Vagina (tissue), 2 donors: ENCODE measurements at regions not wholly inside any gene's neighbourhood (a gene's known extent, or its start where the extent isn't known, plus 50 kb on each side); places are given as distances from the start of the nearest gene placed in this dataset.

Source experiments
- DNase-seq, 2 donors: peaks; one replicate each; pipeline ENCODE4 v3.0.0-alpha.2; 2017; ENCODE audit errors: extremely low spot score in 2 of 2
- H3K27ac ChIP-seq: fragments of 200-600 bp; sonication (generic); one replicate; pipeline ENCODE4 v1.5.1; 2019
- H3K27me3 ChIP-seq: fragments of 200-600 bp; sonication (generic); one replicate; pipeline ENCODE4 v1.5.1; 2019
- H3K36me3 ChIP-seq, 2 donors: fragments of 200-600 bp; sonication (generic); one replicate each; pipeline ENCODE4 v1.5.1; 2017 to 2019
- H3K4me1 ChIP-seq: fragments of 200-600 bp; sonication (generic); one replicate; pipeline ENCODE4 v1.5.1; 2019
- H3K4me3 ChIP-seq, 2 donors: fragments of 200-600 bp; sonication (generic); 1 replicate in 1 of 2; 2 replicates in 1 of 2; pipeline ENCODE4 v1.5.1; 2016 to 2019
- H3K9me3 ChIP-seq: fragments of 200-600 bp; sonication (generic); one replicate; pipeline ENCODE4 v1.5.1; 2019
- CTCF ChIP-seq, 3 experiments: fragments of 450-650 bp in 2 of 3; fragments of 200-600 bp in 1 of 3; sonication (generic) in 1 of 3; IDR thresholded peaks; one replicate each; pipeline ENCODE4 v1.5.1; 2017 to 2019; ENCODE audit warnings: antibody characterized with exemption in 3 of 3, mild to moderate bottlenecking in 2 of 3, moderate library complexity in 2 of 3
- POLR2A ChIP-seq, 2 donors: fragments of 450-650 bp; IDR thresholded peaks; one replicate each; pipeline ENCODE4 v1.6.1; 2017; ENCODE audit warnings: antibody characterized with exemption in 2 of 2, mild to moderate bottlenecking in 2 of 2, moderate library complexity in 2 of 2
- POLR2AphosphoS5 ChIP-seq, 2 donors: sonication (generic); formaldehyde crosslinking; IDR thresholded peaks; one replicate each; pipeline ENCODE4 v1.9.0; 2017; ENCODE audit warnings: antibody characterized with exemption in 2 of 2, mild to moderate bottlenecking in 2 of 2, low read depth in 1 of 2; ENCODE audit not compliant: insufficient read depth in 1 of 2
- intact Hi-C: fragments of 100-400 bp; cut with DNase I; formaldehyde crosslinking; loops from one replicate; pipeline ENCODE4 v1.15.1; 2023

GRCh38 chr21:35696644-35697043, 363.7 kb downstream of the SETD4 start:
- intact Hi-C loops, result no loop called here
- TF ChIP-seq CTCF (IDR thresholded peaks at IDR 0.05) (no peak), POLR2A (IDR thresholded peaks at IDR 0.05) (no peak), POLR2AphosphoS5 (IDR thresholded peaks at IDR 0.05; ENCODE audit: insufficient read depth in 1 of 2, low read depth in 1 of 2) (no peak)
- no peak overlapping the region for H3K4me3 ChIP-seq
- H3K9me3 ChIP-seq, result no peaks in the 10 kb centered on the region
- no peak for DNase-seq
- H3K27ac ChIP-seq, result no peak overlapping the region
- no peaks in the 10 kb centered on the region for H3K36me3 ChIP-seq
- H3K27me3 ChIP-seq, result no peaks in the 10 kb centered on the region
- H3K4me1 ChIP-seq, result no peaks in the 10 kb centered on the region

- Histone ChIP-seq H3K27me3 (no peaks in the 10 kb centered on the region), H3K9me3 (no peaks in the 10 kb centered on the region), H3K36me3 (no peaks in the 10 kb centered on the region), H3K27ac (no peak overlapping the region), H3K4me3 (no peak overlapping the region), H3K4me1 (no peaks in the 10 kb centered on the region)
- TF ChIP-seq POLR2A (IDR thresholded peaks at IDR 0.05), result no peak
- TF ChIP-seq CTCF (IDR thresholded peaks at IDR 0.05), result no peak
- no peak for TF ChIP-seq POLR2AphosphoS5 (IDR thresholded peaks at IDR 0.05; ENCODE audit: insufficient read depth in 1 of 2, low read depth in 1 of 2)
- no peak for DNase-seq
- intact Hi-C loops, result no loop called here
These were observed 368.0 kb downstream of the SETD4 start for GRCh38 chr21:35692311-35692710.

- no peak overlapping the region for H3K4me3 ChIP-seq
- DNase-seq, result no peak
- intact Hi-C loops, result no loop called here
- no peaks in the 10 kb centered on the region for H3K36me3 ChIP-seq
- no peaks in the 10 kb centered on the region for H3K4me1 ChIP-seq
- TF ChIP-seq CTCF (IDR thresholded peaks at IDR 0.05) (no peak), POLR2A (IDR thresholded peaks at IDR 0.05) (no peak), POLR2AphosphoS5 (IDR thresholded peaks at IDR 0.05; ENCODE audit: insufficient read depth in 1 of 2, low read depth in 1 of 2) (no peak)
- no peak overlapping the region for H3K27ac ChIP-seq
- no peaks in the 10 kb centered on the region for H3K9me3 ChIP-seq
- no peaks in the 10 kb centered on the region for H3K27me3 ChIP-seq
These were observed 369.9 kb downstream of the SETD4 start for GRCh38 chr21:35690436-35690835.

GRCh38 chr21:35686156-35686555, 374.2 kb downstream of the SETD4 start:
- Histone ChIP-seq H3K27me3 (no peaks in the 10 kb centered on the region), H3K4me3 (no peak overlapping the region), H3K9me3 (no peaks in the 10 kb centered on the region), H3K4me1 (no peaks in the 10 kb centered on the region), H3K36me3 (no peaks in the 10 kb centered on the region), H3K27ac (no peak overlapping the region)
- intact Hi-C loops, result no loop called here
- DNase-seq, result no peak
- TF ChIP-seq CTCF (IDR thresholded peaks at IDR 0.05) (no peak), POLR2AphosphoS5 (IDR thresholded peaks at IDR 0.05; ENCODE audit: insufficient read depth in 1 of 2, low read depth in 1 of 2) (no peak), POLR2A (IDR thresholded peaks at IDR 0.05) (no peak)

- H3K27me3 ChIP-seq, result no peaks in the 10 kb centered on the region
- H3K9me3 ChIP-seq, result no peaks in the 10 kb centered on the region
These were observed 376.5 kb downstream of the SETD4 start for GRCh38 chr21:35683664-35684304.

More at GRCh38 chr21:35683664-35684304, 376.5 kb downstream of the SETD4 start:
- Histone ChIP-seq H3K27ac (no peak overlapping the region), H3K36me3 (no peaks in the 10 kb centered on the region), H3K4me3 (no peak overlapping the region), H3K4me1 (no peaks in the 10 kb centered on the region)
- intact Hi-C loops, result no loop called here
- TF ChIP-seq POLR2AphosphoS5 (IDR thresholded peaks at IDR 0.05; ENCODE audit: insufficient read depth in 1 of 2, low read depth in 1 of 2), result no peak
- no peak for TF ChIP-seq CTCF (IDR thresholded peaks at IDR 0.05)
- no peak for TF ChIP-seq POLR2A (IDR thresholded peaks at IDR 0.05)
- no peak for DNase-seq
